Thyroid gland (tissue), 4 donors: ENCODE measurements at regions not wholly inside any gene's neighbourhood (a gene's known extent, or its start where the extent isn't known, plus 50 kb on each side); places are given as distances from the start of the nearest gene placed in this dataset.

Source experiments
- CTCF ChIP-seq, 6 experiments: fragments of 200-600 bp in 3 of 6; fragments of 450-650 bp in 3 of 6; sonication (generic) in 3 of 6; IDR thresholded peaks; one replicate each; pipeline ENCODE4 v1.5.1; 2016 to 2019; ENCODE audit warnings: antibody characterized with exemption in 6 of 6, mild to moderate bottlenecking in 2 of 6, inconsistent platforms in 1 of 6, moderate library complexity in 1 of 6
- POLR2A ChIP-seq, 2 donors: fragments of 450-650 bp; IDR thresholded peaks; one replicate each; pipeline ENCODE4 v1.6.1; 2017; ENCODE audit warnings: antibody characterized with exemption in 2 of 2, mild to moderate bottlenecking in 2 of 2, moderate library complexity in 1 of 2

GRCh38 chr7:35437619-35438275, 183.8 kb upstream of the TBX20 start:
- no peak for TF ChIP-seq CTCF (IDR thresholded peaks at IDR 0.05)
- no peak for TF ChIP-seq POLR2A (IDR thresholded peaks at IDR 0.05)
